Gastroesophageal sphincter (tissue), 4 donors: ENCODE measurements at regions not wholly inside any gene's neighbourhood (a gene's known extent, or its start where the extent isn't known, plus 50 kb on each side); places are given as distances from the start of the nearest gene placed in this dataset.
"Not testable (repeated sequence)": the region's sequence is repeated elsewhere in the genome, so short reads cannot be mapped to it uniquely, and the experiment has no call there.

ENCODE experiments used
- ATAC-seq: fragments of 150-250 bp; one replicate; pipeline ENCODE4 v1.9.1; 2016; ENCODE audit warnings: mild to moderate bottlenecking, moderate library complexity
- H3K27ac ChIP-seq, 4 donors: fragments of 200-600 bp; sonication (generic) in 3 of 4; 1 replicate in 3 of 4; 2 replicates in 1 of 4; pipeline ENCODE4 v1.5.1; 2016 to 2019
- H3K27me3 ChIP-seq: fragments of 200-600 bp; sonication (generic); one replicate; pipeline ENCODE4 v1.5.1; 2019
- H3K36me3 ChIP-seq, 2 donors: fragments of 200-600 bp; sonication (generic); one replicate each; pipeline ENCODE4 v1.5.1; 2019; ENCODE audit warnings: control low read depth in 1 of 2
- H3K4me1 ChIP-seq, 3 donors: fragments of 200-600 bp; sonication (generic); 1 replicate in 2 of 3; 2 replicates in 1 of 3; pipeline ENCODE4 v1.5.1; 2016 to 2019; ENCODE audit warnings: control low read depth in 2 of 3
- H3K4me3 ChIP-seq, 2 donors: fragments of 200-600 bp; sonication (generic); one replicate each; pipeline ENCODE4 v1.5.1; 2019; ENCODE audit warnings: mild to moderate bottlenecking in 1 of 2, moderate library complexity in 1 of 2
- H3K9me3 ChIP-seq, 3 donors: fragments of 200-600 bp; sonication (generic); one replicate each; pipeline ENCODE4 v1.5.1; 2017 to 2019; ENCODE audit warnings: control low read depth in 2 of 3
- CTCF ChIP-seq, 4 experiments: fragments of 200-600 bp in 2 of 4; fragments of 450-650 bp in 2 of 4; sonication (generic) in 1 of 4; IDR thresholded peaks; one replicate each; pipeline ENCODE4 v1.5.1; 2017 to 2019; ENCODE audit warnings: antibody characterized with exemption in 4 of 4, mild to moderate bottlenecking in 2 of 4, moderate library complexity in 2 of 4
- EP300 ChIP-seq: sonication (generic); formaldehyde crosslinking; IDR thresholded peaks from one replicate; pipeline ENCODE4 v1.6.1; 2017; ENCODE audit warnings: antibody characterized with exemption, mild to moderate bottlenecking
- POLR2A ChIP-seq, 2 donors: fragments of 450-650 bp; IDR thresholded peaks; one replicate each; pipeline ENCODE4 v1.6.1; 2017; ENCODE audit warnings: antibody characterized with exemption in 2 of 2, mild to moderate bottlenecking in 2 of 2, moderate library complexity in 1 of 2
- POLR2AphosphoS5 ChIP-seq: sonication (generic); formaldehyde crosslinking; IDR thresholded peaks from one replicate; pipeline ENCODE4 v1.6.1; 2017; ENCODE audit warnings: antibody characterized with exemption
- WGBS, 2 donors: methylation state at CpG; one replicate each; pipeline ENCODE4 v1.1.5; 2018; ENCODE audit warnings: low coverage in 1 of 2; 5-methylcytosine and 5-hydroxymethylcytosine counted together

GRCh38 chr11:8768625-8769333, 86.2 kb downstream of the RPL27A start:
- H3K4me3 ChIP-seq = no peak overlapping the region
- no peaks in the 10 kb centered on the region for H3K36me3 ChIP-seq
- H3K9me3 ChIP-seq = no peaks in the 10 kb centered on the region
- H3K27ac ChIP-seq = peak overlapping the region; percentile 87 to 98 (median 88)
- TF ChIP-seq CTCF (IDR thresholded peaks at IDR 0.05) = peak in 3 of 4 experiments; percentile 44 to 51 (median 47)
- TF ChIP-seq POLR2A (IDR thresholded peaks at IDR 0.05) = no peak
- TF ChIP-seq POLR2AphosphoS5 = peak; percentile 88
- no peak for TF ChIP-seq EP300
- H3K27me3 ChIP-seq = no peaks in the 10 kb centered on the region
- peaks cover 29 to 100% (median 50%) of the 10 kb centered on the region in 3 donors for H3K4me1 ChIP-seq
- ATAC-seq = peak; percentile 46
- 68% methylated on average over 3 of the region's 3 CpGs; no CpG with 5 or more reads in 1 of the 2 donors for WGBS, 2 donors

- 20 to 40% methylated on average over 5 to 6 of the region's 9 CpGs for WGBS, 2 donors
These were observed 90.3 kb downstream of the RPL27A start for GRCh38 chr11:8772571-8773519.

GRCh38 chr11:8773916-8774539, 91.4 kb downstream of the RPL27A start:
- 44 to 58% methylated on average over 2 to 4 of the region's 5 CpGs for WGBS, 2 donors
- no peak for TF ChIP-seq EP300
- TF ChIP-seq CTCF (IDR thresholded peaks at IDR 0.05) = no peak
- TF ChIP-seq POLR2A (IDR thresholded peaks at IDR 0.05) = no peak
- TF ChIP-seq POLR2AphosphoS5 = no peak
- Histone ChIP-seq H3K4me3 (no peak overlapping the region), H3K36me3 (no peaks in the 10 kb centered on the region), H3K4me1 (peaks cover 47 to 100% (median 66%) of the 10 kb centered on the region in 3 donors), H3K27ac (peak overlapping the region; percentile 87 to 98 (median 90)), H3K27me3 (no peaks in the 10 kb centered on the region), H3K9me3 (no peaks in the 10 kb centered on the region)
- ATAC-seq = no peak

More at GRCh38 chr11:8772571-8773519, 90.3 kb downstream of the RPL27A start:
- Histone ChIP-seq H3K27me3 (no peaks in the 10 kb centered on the region), H3K4me3 (no peak overlapping the region), H3K9me3 (no peaks in the 10 kb centered on the region), H3K4me1 (peaks cover 44 to 100% (median 66%) of the 10 kb centered on the region in 3 donors), H3K27ac (peak overlapping the region; percentile 87 to 98 (median 90)), H3K36me3 (no peaks in the 10 kb centered on the region)
- ATAC-seq = no peak
- no peak for TF ChIP-seq POLR2AphosphoS5
- TF ChIP-seq CTCF (IDR thresholded peaks at IDR 0.05) = no peak
- no peak for TF ChIP-seq POLR2A (IDR thresholded peaks at IDR 0.05)
- no peak for TF ChIP-seq EP300

- not testable (repeated sequence) for H3K36me3 ChIP-seq, H3K27me3 ChIP-seq, H3K4me3 ChIP-seq, H3K9me3 ChIP-seq, ATAC-seq
- Histone ChIP-seq H3K4me1 (peaks cover 50 to 100% (median 70%) of the 10 kb centered on the region in 3 donors), H3K27ac (peak overlapping the region; percentile 87 to 98 (median 90))
- WGBS, 2 donors = 25% methylated on average over 1 of the region's 8 CpGs
These were observed 92.3 kb downstream of the RPL27A start for GRCh38 chr11:8774916-8775315.

GRCh38 chr11:8775332-8775731, 92.7 kb downstream of the RPL27A start:
- no peaks in the 10 kb centered on the region for H3K27me3 ChIP-seq

More at GRCh38 chr11:8775332-8775731, 92.7 kb downstream of the RPL27A start:
- peak; percentile 16 for ATAC-seq
- Histone ChIP-seq H3K9me3 (no peaks in the 10 kb centered on the region), H3K27ac (peak overlapping the region; percentile 87 to 98 (median 90)), H3K4me1 (peaks cover 52 to 100% (median 74%) of the 10 kb centered on the region in 3 donors), H3K36me3 (no peaks in the 10 kb centered on the region), H3K4me3 (no peak overlapping the region)
- TF ChIP-seq POLR2A (IDR thresholded peaks at IDR 0.05) = no peak
- TF ChIP-seq POLR2AphosphoS5 = peak; percentile 74
- TF ChIP-seq EP300 = no peak
- TF ChIP-seq CTCF (IDR thresholded peaks at IDR 0.05) = no peak
- 24 to 28% methylated on average over 4 of the region's 4 CpGs for WGBS, 2 donors
